OCI-LY1 (cell line): ENCODE measurements at regions not wholly inside any gene's neighbourhood (a gene's known extent, or its start where the extent isn't known, plus 50 kb on each side); places are given as distances from the start of the nearest gene placed in this dataset.

Source experiments
- H2AFZ ChIP-seq: fragments of 200-600 bp; sonication (generic), shearing (Covaris generic); 2 replicates; pipeline ENCODE4 v1.6.0; 2014; ENCODE audit warnings: antibody characterized with exemption, mild to moderate bottlenecking, low read length
- H3F3A ChIP-seq: fragments of 200-600 bp; sonication (generic), shearing (Covaris generic); 2 replicates; pipeline ENCODE4 v1.6.0; 2014; ENCODE audit warnings: mild to moderate bottlenecking, antibody characterized with exemption, low read length, moderate library complexity; ENCODE audit not compliant: insufficient read depth
- H3K27ac ChIP-seq: fragments of 200-600 bp; sonication (generic); 2 replicates; pipeline ENCODE4 v1.5.1; 2014; ENCODE audit warnings: low read length, mixed run types, mild to moderate bottlenecking, low read depth; ENCODE audit not compliant: poor library complexity, severe bottlenecking
- H3K27me3 ChIP-seq: fragments of 200-600 bp; sonication (generic); 2 replicates; pipeline ENCODE4 v1.6.0; 2014; ENCODE audit warnings: antibody characterized with exemption, mild to moderate bottlenecking, low read length, moderate library complexity; ENCODE audit not compliant: insufficient read depth
- H3K36me3 ChIP-seq: fragments of 200-600 bp; sonication (generic); 2 replicates; pipeline ENCODE4 v1.6.1; 2014; ENCODE audit warnings: mild to moderate bottlenecking, antibody characterized with exemption, low read length, moderate library complexity, mixed read lengths; ENCODE audit not compliant: insufficient read depth
- H3K4me1 ChIP-seq: fragments of 200-600 bp; sonication (generic); 2 replicates; pipeline ENCODE4 v1.5.1; 2014; ENCODE audit warnings: mild to moderate bottlenecking, low read length, moderate library complexity; ENCODE audit not compliant: insufficient read depth, severe bottlenecking
- H3K4me2 ChIP-seq: fragments of 200-600 bp; sonication (generic), shearing (Covaris generic); 2 replicates; pipeline ENCODE4 v1.6.1; 2014; ENCODE audit warnings: low read length
- H3K4me3 ChIP-seq: fragments of 200-600 bp; sonication (generic); 2 replicates; pipeline ENCODE4 v1.5.1; 2014; ENCODE audit warnings: low read length, low read depth, mild to moderate bottlenecking, mixed read lengths; ENCODE audit not compliant: poor library complexity, severe bottlenecking
- H3K79me2 ChIP-seq: fragments of 200-600 bp; shearing (Covaris generic); 2 replicates; pipeline ENCODE4 v1.6.1; 2016; ENCODE audit warnings: mixed run types, low read length, mixed read lengths; ENCODE audit not compliant: insufficient read depth
- H3K9ac ChIP-seq: fragments of 200-600 bp; sonication (generic), shearing (Covaris generic); 2 replicates; pipeline ENCODE4 v1.6.1; 2014; ENCODE audit warnings: mild to moderate bottlenecking, low read length, mixed read lengths
- H3K9me2 ChIP-seq: fragments of 200-600 bp; sonication (generic), shearing (Covaris generic); 2 replicates; pipeline ENCODE4 v1.6.1; 2014; ENCODE audit warnings: low read depth, mild to moderate bottlenecking, low read length, mixed read lengths
- H3K9me3 ChIP-seq: fragments of 200-600 bp; shearing (Covaris generic); 2 replicates; pipeline ENCODE4 v1.6.1; 2014; ENCODE audit warnings: low read length, mixed read lengths
- H4K20me1 ChIP-seq: fragments of 200-600 bp; sonication (generic), shearing (Covaris generic); 2 replicates; pipeline ENCODE4 v1.6.0; 2016; ENCODE audit warnings: mild to moderate bottlenecking, low read length; ENCODE audit not compliant: insufficient read depth
- EZH2 ChIP-seq: fragments of 200-600 bp; sonication (generic), shearing (Covaris generic); IDR thresholded peaks from 2 replicates; pipeline ENCODE4 v1.8.0; 2017; ENCODE audit warnings: borderline replicate concordance, mixed run types, mild to moderate bottlenecking, antibody characterized with exemption, low read length, moderate library complexity, mixed read lengths
- TF ChIP-seq, protein P1 (sequence below): fragments of 200-600 bp; sonication (generic), shearing (Covaris generic); IDR thresholded peaks from 2 replicates; pipeline ENCODE4 v1.5.1; 2017; ENCODE audit warnings: mild to moderate bottlenecking, antibody characterized with exemption, low read length, moderate library complexity, mixed read lengths

DNA sequence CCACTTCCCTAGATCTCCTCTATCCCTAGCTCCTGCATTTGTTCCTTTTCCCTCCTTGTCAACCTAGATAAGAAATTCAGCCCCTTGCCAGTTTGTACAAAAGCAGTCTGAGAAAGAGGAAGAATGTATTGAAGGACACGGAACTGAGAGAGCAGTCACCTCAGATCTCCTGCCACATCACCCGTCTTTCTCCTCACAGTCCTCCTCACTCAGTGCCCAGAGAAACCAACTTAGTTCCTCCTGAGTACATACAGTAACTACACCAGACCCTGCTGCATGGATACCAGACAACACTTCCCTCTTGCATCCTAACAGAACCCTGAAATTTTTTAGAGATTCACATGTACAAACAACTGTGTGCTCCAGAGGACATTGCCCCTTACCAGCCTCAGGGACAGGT lies 563.6 kb upstream of the ADAMTS9 start:
- H2AFZ ChIP-seq, result no peak overlapping the region
- no peaks in the 10 kb centered on the region for H4K20me1 ChIP-seq
- no peak overlapping the region for H3K4me2 ChIP-seq
- no peaks in the 10 kb centered on the region for H3K36me3 ChIP-seq
- H3K9me3 ChIP-seq, result no peaks in the 10 kb centered on the region
- no peak overlapping the region for H3K4me3 ChIP-seq
- no peaks in the 10 kb centered on the region for H3K9me2 ChIP-seq
- H3K9ac ChIP-seq, result no peak overlapping the region
- no peak overlapping the region for H3K27ac ChIP-seq
- H3K79me2 ChIP-seq, result no peaks in the 10 kb centered on the region
- H3F3A ChIP-seq, result no peaks in the 10 kb centered on the region
- TF ChIP-seq, protein P1, sequence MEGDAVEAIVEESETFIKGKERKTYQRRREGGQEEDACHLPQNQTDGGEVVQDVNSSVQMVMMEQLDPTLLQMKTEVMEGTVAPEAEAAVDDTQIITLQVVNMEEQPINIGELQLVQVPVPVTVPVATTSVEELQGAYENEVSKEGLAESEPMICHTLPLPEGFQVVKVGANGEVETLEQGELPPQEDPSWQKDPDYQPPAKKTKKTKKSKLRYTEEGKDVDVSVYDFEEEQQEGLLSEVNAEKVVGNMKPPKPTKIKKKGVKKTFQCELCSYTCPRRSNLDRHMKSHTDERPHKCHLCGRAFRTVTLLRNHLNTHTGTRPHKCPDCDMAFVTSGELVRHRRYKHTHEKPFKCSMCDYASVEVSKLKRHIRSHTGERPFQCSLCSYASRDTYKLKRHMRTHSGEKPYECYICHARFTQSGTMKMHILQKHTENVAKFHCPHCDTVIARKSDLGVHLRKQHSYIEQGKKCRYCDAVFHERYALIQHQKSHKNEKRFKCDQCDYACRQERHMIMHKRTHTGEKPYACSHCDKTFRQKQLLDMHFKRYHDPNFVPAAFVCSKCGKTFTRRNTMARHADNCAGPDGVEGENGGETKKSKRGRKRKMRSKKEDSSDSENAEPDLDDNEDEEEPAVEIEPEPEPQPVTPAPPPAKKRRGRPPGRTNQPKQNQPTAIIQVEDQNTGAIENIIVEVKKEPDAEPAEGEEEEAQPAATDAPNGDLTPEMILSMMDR, result no peak
- TF ChIP-seq EZH2, result no peak
- H3K27me3 ChIP-seq, result no peaks in the 10 kb centered on the region
- H3K4me1 ChIP-seq, result no peaks in the 10 kb centered on the region

DNA sequence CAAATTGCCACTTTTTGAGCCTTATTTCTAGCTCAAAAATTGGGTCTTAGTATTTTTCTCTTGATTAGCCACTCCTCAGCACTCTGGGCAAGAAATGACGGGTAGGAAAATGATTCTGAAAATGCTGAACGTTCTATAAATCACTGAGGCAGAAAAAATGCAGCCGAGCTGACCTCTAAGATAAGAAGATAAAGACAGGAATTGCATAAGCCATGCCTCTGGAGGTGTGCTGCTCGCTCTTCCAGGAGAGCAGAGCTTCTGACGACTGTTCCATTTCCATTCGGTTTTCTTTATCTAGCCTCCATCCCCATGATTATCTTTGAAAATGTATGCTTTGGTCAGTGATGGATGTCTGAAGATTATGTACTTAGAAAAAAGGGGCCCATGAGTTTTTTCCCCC lies 558.8 kb upstream of the ADAMTS9 start:
- TF ChIP-seq EZH2, result no peak
- TF ChIP-seq, protein P1, result no peak
- no peak overlapping the region for H3K27ac ChIP-seq
- H3F3A ChIP-seq, result no peaks in the 10 kb centered on the region
- no peak overlapping the region for H3K4me3 ChIP-seq
- no peaks in the 10 kb centered on the region for H3K27me3 ChIP-seq
- H3K9me2 ChIP-seq, result no peaks in the 10 kb centered on the region
- no peaks in the 10 kb centered on the region for H3K36me3 ChIP-seq
- H3K4me2 ChIP-seq, result no peak overlapping the region
- no peak overlapping the region for H3K9ac ChIP-seq
- no peaks in the 10 kb centered on the region for H3K9me3 ChIP-seq
- no peaks in the 10 kb centered on the region for H3K79me2 ChIP-seq
- H2AFZ ChIP-seq, result no peak overlapping the region
- H4K20me1 ChIP-seq, result no peaks in the 10 kb centered on the region
- no peaks in the 10 kb centered on the region for H3K4me1 ChIP-seq

DNA sequence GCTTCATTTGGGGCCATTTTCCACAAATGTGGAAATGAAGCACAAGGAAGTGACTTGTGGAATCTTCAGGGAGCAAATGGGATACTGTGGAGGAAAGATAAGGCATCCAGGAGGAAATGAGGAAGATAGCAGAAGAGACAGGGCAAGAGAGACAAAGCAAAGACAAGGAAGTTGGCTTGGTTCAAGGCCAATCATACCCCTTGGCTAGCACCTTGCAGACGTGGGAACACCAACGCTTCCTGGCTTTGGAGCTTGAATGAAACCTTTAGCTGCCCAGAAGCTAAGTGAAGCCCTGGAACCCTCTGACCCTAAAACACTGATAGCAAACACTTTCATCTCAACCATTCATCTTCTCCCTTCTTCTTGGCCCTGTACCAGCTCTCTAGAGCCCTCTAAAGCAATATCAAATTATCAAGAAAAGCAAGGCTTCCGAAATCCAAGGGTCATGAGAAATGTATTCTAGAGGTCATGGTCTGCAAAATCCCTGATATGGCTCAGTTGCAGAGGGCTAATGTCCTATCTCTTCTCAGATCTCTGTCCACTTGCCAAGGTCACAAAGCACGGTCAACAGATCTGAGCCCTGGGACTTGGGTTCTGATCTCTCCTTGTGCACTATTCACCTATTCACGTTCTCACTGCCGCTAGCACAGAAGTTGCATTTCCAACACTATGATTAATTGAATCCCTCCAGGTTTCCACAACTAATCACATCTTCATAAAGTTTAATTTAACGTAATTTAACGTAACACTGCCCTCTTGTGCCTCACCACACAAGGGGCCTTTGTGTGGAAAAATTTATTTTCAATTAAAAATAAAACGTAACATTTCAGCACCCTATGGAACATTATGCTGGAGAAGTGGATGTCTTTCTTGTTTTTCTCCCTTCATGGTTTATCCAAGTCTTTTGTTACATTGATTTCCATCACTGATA lies 557.6 kb upstream of the ADAMTS9 start:
- H3K79me2 ChIP-seq, result no peaks in the 10 kb centered on the region
- no peaks in the 10 kb centered on the region for H3K27me3 ChIP-seq
- H3K9me2 ChIP-seq, result no peaks in the 10 kb centered on the region
- H3K27ac ChIP-seq, result no peak overlapping the region
- H3K36me3 ChIP-seq, result no peaks in the 10 kb centered on the region
- no peak overlapping the region for H3K4me2 ChIP-seq
- no peak overlapping the region for H3K4me3 ChIP-seq
- H4K20me1 ChIP-seq, result no peaks in the 10 kb centered on the region
- H3F3A ChIP-seq, result no peaks in the 10 kb centered on the region
- no peak overlapping the region for H3K9ac ChIP-seq
- no peaks in the 10 kb centered on the region for H3K9me3 ChIP-seq
- no peaks in the 10 kb centered on the region for H3K4me1 ChIP-seq
- TF ChIP-seq, protein P1, result no peak
- no peak for TF ChIP-seq EZH2
- no peak overlapping the region for H2AFZ ChIP-seq
